Sigmoid colon (tissue), 6 donors: ENCODE measurements at regions not wholly inside any gene's neighbourhood (a gene's known extent, or its start where the extent isn't known, plus 50 kb on each side); places are given as distances from the start of the nearest gene placed in this dataset.

Experiments used
- DNase-seq: peaks from one replicate; pipeline ENCODE4 v3.0.0-alpha.2; 2019
- H3K27ac ChIP-seq, 4 donors: fragments of 200-600 bp; sonication (generic); one replicate each; pipeline ENCODE4 v1.5.1; 2016 to 2019; ENCODE audit warnings: mild to moderate bottlenecking in 1 of 4
- H3K27me3 ChIP-seq, 3 donors: fragments of 200-600 bp; sonication (generic); one replicate each; pipeline ENCODE4 v1.5.1; 2019; ENCODE audit warnings: mild to moderate bottlenecking in 1 of 3
- H3K36me3 ChIP-seq, 4 donors: fragments of 200-600 bp; sonication (generic); one replicate each; pipeline ENCODE4 v1.5.1; 2016 to 2019
- H3K4me1 ChIP-seq, 4 donors: fragments of 200-600 bp; sonication (generic); one replicate each; pipeline ENCODE4 v1.5.1; 2017 to 2019
- H3K4me3 ChIP-seq, 4 donors: fragments of 200-600 bp; sonication (generic); one replicate each; pipeline ENCODE4 v1.5.1; 2017 to 2019; ENCODE audit warnings: mild to moderate bottlenecking in 2 of 4, moderate library complexity in 1 of 4
- H3K9me3 ChIP-seq, 4 donors: fragments of 200-600 bp in 3 of 4; sonication (generic) in 3 of 4; one replicate each; pipeline versions ENCODE4 v1.5.1 to v1.6.1; 2013 to 2019
- EP300 ChIP-seq, 4 donors: sonication (generic); formaldehyde crosslinking; IDR thresholded peaks; one replicate each; pipeline ENCODE4 v1.6.1; 2017; ENCODE audit warnings: antibody characterized with exemption in 4 of 4
- POLR2A ChIP-seq, 2 donors: fragments of 450-650 bp; IDR thresholded peaks; one replicate each; pipeline ENCODE4 v1.6.1; 2016; ENCODE audit warnings: antibody characterized with exemption in 2 of 2, mild to moderate bottlenecking in 2 of 2, moderate library complexity in 2 of 2
- POLR2AphosphoS5 ChIP-seq, 4 donors: sonication (generic); formaldehyde crosslinking; IDR thresholded peaks; one replicate each; pipeline ENCODE4 v1.6.1; 2017; ENCODE audit warnings: antibody characterized with exemption in 4 of 4
- WGBS, 2 donors: extraction: QIAGEN DNeasy Blood & Tissue Kit; methylation state at CpG; one replicate each; pipeline ENCODE4 v1.1.7; 2013; 5-methylcytosine and 5-hydroxymethylcytosine counted together
- intact Hi-C: fragments of 100-400 bp; cut with DNase I; formaldehyde crosslinking; loops from one replicate; pipeline ENCODE4 v1.15.1; 2023
- TF ChIP-seq, protein P1 (sequence below), 4 experiments: fragments of 450-650 bp in 3 of 4; fragments of 200-600 bp in 1 of 4; IDR thresholded peaks; one replicate each; pipeline ENCODE4 v1.5.1; 2016 to 2019; ENCODE audit warnings: antibody characterized with exemption in 4 of 4, mild to moderate bottlenecking in 3 of 4, moderate library complexity in 2 of 4
- donor health status: healthy with polysubstance abuse.
- donor health status: healthy.

DNA sequence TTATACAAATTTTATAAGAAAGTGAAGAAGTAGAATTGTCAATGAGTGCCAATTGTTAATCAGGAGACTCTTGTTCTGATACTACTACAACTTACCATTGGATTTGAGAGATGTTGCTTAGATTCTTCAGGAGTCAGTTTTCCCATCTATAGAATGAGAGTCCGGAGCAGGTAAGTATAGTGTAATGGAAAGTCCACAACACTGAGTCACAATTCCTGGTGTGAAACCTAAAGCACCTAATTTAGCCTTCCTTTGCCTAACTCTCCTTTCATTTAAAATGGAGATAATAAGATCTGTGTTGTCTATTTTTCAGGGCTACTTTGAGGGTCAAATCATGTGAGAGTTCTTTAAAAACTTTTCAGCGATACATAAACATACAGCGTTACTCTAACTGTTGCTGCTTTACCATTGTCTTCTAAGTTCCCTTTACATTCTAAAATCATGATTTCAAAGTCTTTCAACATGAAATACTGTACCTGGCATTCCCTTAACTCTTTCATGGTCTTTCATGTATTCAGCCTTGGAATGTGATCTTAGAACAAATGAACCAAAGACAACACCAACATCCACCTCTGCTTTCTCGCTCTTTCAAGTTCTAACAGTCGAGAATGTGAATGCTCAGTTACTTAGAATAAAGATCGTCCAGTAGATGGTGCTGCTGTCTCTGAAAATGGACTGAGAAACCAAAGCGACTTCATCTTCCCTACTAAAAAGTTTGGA is 90.9 kb downstream of the SLC30A10 start:
- DNase-seq: no peak
- Histone ChIP-seq H3K27me3 (no peaks in the 10 kb centered on the region), H3K4me1 (no peaks in the 10 kb centered on the region), H3K27ac (no peak overlapping the region), H3K4me3 (no peak overlapping the region), H3K9me3 (no peaks in the 10 kb centered on the region), H3K36me3 (no peaks in the 10 kb centered on the region)
- WGBS, 2 donors: 25 to 42% methylated on average over 7 of the region's 7 CpGs
- TF ChIP-seq POLR2AphosphoS5 (IDR thresholded peaks at IDR 0.05) (no peak), POLR2A (IDR thresholded peaks at IDR 0.05) (no peak), EP300 (IDR thresholded peaks at IDR 0.05) (no peak)
- TF ChIP-seq, protein P1, sequence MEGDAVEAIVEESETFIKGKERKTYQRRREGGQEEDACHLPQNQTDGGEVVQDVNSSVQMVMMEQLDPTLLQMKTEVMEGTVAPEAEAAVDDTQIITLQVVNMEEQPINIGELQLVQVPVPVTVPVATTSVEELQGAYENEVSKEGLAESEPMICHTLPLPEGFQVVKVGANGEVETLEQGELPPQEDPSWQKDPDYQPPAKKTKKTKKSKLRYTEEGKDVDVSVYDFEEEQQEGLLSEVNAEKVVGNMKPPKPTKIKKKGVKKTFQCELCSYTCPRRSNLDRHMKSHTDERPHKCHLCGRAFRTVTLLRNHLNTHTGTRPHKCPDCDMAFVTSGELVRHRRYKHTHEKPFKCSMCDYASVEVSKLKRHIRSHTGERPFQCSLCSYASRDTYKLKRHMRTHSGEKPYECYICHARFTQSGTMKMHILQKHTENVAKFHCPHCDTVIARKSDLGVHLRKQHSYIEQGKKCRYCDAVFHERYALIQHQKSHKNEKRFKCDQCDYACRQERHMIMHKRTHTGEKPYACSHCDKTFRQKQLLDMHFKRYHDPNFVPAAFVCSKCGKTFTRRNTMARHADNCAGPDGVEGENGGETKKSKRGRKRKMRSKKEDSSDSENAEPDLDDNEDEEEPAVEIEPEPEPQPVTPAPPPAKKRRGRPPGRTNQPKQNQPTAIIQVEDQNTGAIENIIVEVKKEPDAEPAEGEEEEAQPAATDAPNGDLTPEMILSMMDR (IDR thresholded peaks at IDR 0.05): no peak
- intact Hi-C loops: no loop called here

GRCh38 chr1:219834314-219834917 is 93.9 kb downstream of the SLC30A10 start:
- H3K4me1 ChIP-seq: no peaks in the 10 kb centered on the region
- no peaks in the 10 kb centered on the region for H3K9me3 ChIP-seq
- DNase-seq: no peak
- H3K27me3 ChIP-seq: no peaks in the 10 kb centered on the region
- H3K27ac ChIP-seq: no peak overlapping the region
- TF ChIP-seq EP300 (IDR thresholded peaks at IDR 0.05) (no peak), POLR2A (IDR thresholded peaks at IDR 0.05) (no peak), POLR2AphosphoS5 (IDR thresholded peaks at IDR 0.05) (no peak)
- TF ChIP-seq, protein P1 (IDR thresholded peaks at IDR 0.05): no peak
- no peaks in the 10 kb centered on the region for H3K36me3 ChIP-seq
- intact Hi-C loops: no loop called here
- no peak overlapping the region for H3K4me3 ChIP-seq
- WGBS, 2 donors: 24 to 60% methylated on average over 8 of the region's 8 CpGs

DNA sequence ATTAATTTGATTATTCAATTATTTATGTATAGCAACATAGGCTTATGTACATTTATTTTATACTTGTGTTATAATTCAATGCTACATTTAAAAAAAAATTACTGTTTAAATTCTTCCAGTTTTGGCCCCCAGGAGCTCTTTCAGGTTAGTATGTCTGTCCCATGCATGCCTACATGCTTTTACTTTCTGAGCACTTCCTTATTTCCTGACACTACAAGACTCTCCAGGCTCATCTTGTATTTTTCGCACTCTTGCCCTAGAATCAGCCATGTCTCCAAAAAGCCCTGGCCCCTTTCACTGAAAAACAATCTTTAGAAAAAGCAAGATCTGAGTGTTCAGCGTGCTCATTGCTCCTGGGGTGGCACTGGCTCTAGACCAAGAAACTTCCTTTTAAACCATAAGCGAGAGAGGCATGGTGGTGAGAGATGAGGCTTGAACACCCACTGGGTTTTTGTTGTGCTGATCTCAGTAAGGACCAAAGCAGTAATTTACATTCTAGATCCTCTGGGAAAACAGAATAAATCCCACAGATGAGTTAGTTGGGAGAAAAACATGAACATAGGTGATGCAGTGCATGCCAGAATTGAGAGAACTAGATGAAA is 95.0 kb downstream of the SLC30A10 start:
- Histone ChIP-seq H3K27ac (no peak overlapping the region), H3K4me3 (no peak overlapping the region), H3K4me1 (no peaks in the 10 kb centered on the region), H3K9me3 (no peaks in the 10 kb centered on the region), H3K27me3 (no peaks in the 10 kb centered on the region), H3K36me3 (no peaks in the 10 kb centered on the region)
- TF ChIP-seq POLR2A (IDR thresholded peaks at IDR 0.05) (no peak), EP300 (IDR thresholded peaks at IDR 0.05) (no peak), POLR2AphosphoS5 (IDR thresholded peaks at IDR 0.05) (no peak)
- TF ChIP-seq, protein P1 (IDR thresholded peaks at IDR 0.05): no peak
- WGBS, 2 donors: 82 to 84% methylated on average over 3 of the region's 3 CpGs
- DNase-seq: no peak
- intact Hi-C loops: no loop called here

DNA sequence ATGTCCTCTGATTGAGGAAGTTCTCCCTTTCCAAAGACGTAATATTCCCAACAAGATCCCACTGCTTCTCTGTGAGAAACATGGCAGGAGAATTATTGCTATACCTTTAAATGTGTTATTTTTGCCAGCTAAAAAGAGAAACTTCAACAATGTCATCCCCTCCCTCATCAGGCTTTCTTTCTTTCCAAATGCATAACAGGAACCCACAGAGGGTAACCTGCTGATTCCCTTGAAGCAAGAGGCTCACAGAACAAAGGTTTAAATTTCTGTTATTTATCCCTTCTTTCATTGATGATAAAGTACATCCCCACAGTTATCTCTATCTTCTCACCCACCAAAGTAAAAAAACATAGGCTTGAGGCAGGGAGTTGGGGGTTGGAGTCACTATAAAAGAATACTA is 102.1 kb downstream of the SLC30A10 start:
- intact Hi-C loops: no loop called here
- TF ChIP-seq EP300 (IDR thresholded peaks at IDR 0.05): no peak
- TF ChIP-seq, protein P1 (IDR thresholded peaks at IDR 0.05): no peak
- no peak for TF ChIP-seq POLR2A (IDR thresholded peaks at IDR 0.05)
- no peak for TF ChIP-seq POLR2AphosphoS5 (IDR thresholded peaks at IDR 0.05)
- no peak overlapping the region for H3K27ac ChIP-seq
- no peaks in the 10 kb centered on the region for H3K36me3 ChIP-seq
- DNase-seq: no peak
- H3K9me3 ChIP-seq: no peaks in the 10 kb centered on the region
- no peaks in the 10 kb centered on the region for H3K27me3 ChIP-seq
- no peaks in the 10 kb centered on the region for H3K4me1 ChIP-seq
- no peak overlapping the region for H3K4me3 ChIP-seq
- 26 to 69% methylated on average over 1 of the region's 1 CpG for WGBS, 2 donors
